H9 (cell line): ENCODE measurements at regions not wholly inside any gene's neighbourhood (a gene's known extent, or its start where the extent isn't known, plus 50 kb on each side); places are given as distances from the start of the nearest gene placed in this dataset.

Experiments
- DNase-seq: peaks from one replicate; pipeline ENCODE4 v3.0.0-alpha.2; 2017
- H2AFZ ChIP-seq: one replicate; pipeline ENCODE4 v1.6.1; 2013; ENCODE audit warnings: mild to moderate bottlenecking, low read length, control low read depth, moderate library complexity
- H2AK5ac ChIP-seq: 2 replicates; pipeline ENCODE4 v1.6.1; 2013; ENCODE audit warnings: low read length, control low read depth, mixed read lengths; ENCODE audit not compliant: insufficient read length
- H2BK120ac ChIP-seq: one replicate; pipeline ENCODE4 v1.6.1; 2013; ENCODE audit warnings: low read depth, mild to moderate bottlenecking, low read length, control low read depth, inconsistent platforms; ENCODE audit not compliant: poor library complexity, severe bottlenecking
- H2BK12ac ChIP-seq: 2 replicates; pipeline ENCODE4 v1.6.1; 2013; ENCODE audit warnings: low read length, control low read depth, mixed read lengths, low read depth; ENCODE audit not compliant: insufficient read length
- H2BK15ac ChIP-seq: 2 replicates; pipeline ENCODE4 v1.6.1; 2013; ENCODE audit warnings: low read depth, low read length, control low read depth
- H2BK20ac ChIP-seq: one replicate; pipeline ENCODE4 v1.6.1; 2013; ENCODE audit warnings: low read depth, mild to moderate bottlenecking, low read length, control low read depth, inconsistent platforms; ENCODE audit not compliant: poor library complexity, severe bottlenecking
- H2BK5ac ChIP-seq: 2 replicates; pipeline ENCODE4 v1.6.1; 2013; ENCODE audit warnings: low read length, control low read depth, mixed read lengths; ENCODE audit not compliant: insufficient read length
- H3K14ac ChIP-seq: 2 replicates; pipeline ENCODE4 v1.6.1; 2013; ENCODE audit warnings: low read length, control low read depth; ENCODE audit not compliant: insufficient read depth
- H3K18ac ChIP-seq: 2 replicates; pipeline ENCODE4 v1.6.1; 2013; ENCODE audit warnings: low read depth, mild to moderate bottlenecking, mixed read lengths, low read length, control low read depth; ENCODE audit not compliant: insufficient read length
- H3K23ac ChIP-seq: 2 replicates; pipeline ENCODE4 v1.6.1; 2013; ENCODE audit warnings: low read length, control low read depth, mixed read lengths, low read depth; ENCODE audit not compliant: insufficient read length
- H3K23me2 ChIP-seq: 2 replicates; pipeline ENCODE4 v1.6.1; 2013; ENCODE audit warnings: low read depth, mild to moderate bottlenecking, mixed read lengths, low read length, control low read depth; ENCODE audit not compliant: insufficient read length, poor library complexity, severe bottlenecking
- H3K27ac ChIP-seq: 2 replicates; pipeline ENCODE4 v1.5.1; 2013; ENCODE audit warnings: low read length, control low read depth, mixed read lengths, low read depth; ENCODE audit not compliant: insufficient read length
- H3K27me3 ChIP-seq: 2 replicates; pipeline ENCODE4 v1.6.1; 2013; ENCODE audit warnings: low read length, control low read depth, inconsistent platforms; ENCODE audit not compliant: insufficient read depth
- H3K4ac ChIP-seq: 2 replicates; pipeline ENCODE4 v1.6.1; 2013; ENCODE audit warnings: low read depth, mild to moderate bottlenecking, control low read depth, inconsistent platforms, low read length, moderate library complexity
- H3K4me1 ChIP-seq: 2 replicates; pipeline ENCODE4 v1.6.1; 2013; ENCODE audit warnings: low read length, control low read depth, inconsistent platforms; ENCODE audit not compliant: insufficient read depth
- H3K4me2 ChIP-seq: 2 replicates; pipeline ENCODE4 v1.6.1; 2013; ENCODE audit warnings: low read length, control low read depth, mixed read lengths; ENCODE audit not compliant: insufficient read length, insufficient read depth
- H3K56ac ChIP-seq: 2 replicates; pipeline ENCODE4 v1.6.1; 2013; ENCODE audit warnings: low read depth, mild to moderate bottlenecking, mixed read lengths, low read length, control low read depth; ENCODE audit not compliant: insufficient read length
- H3K79me1 ChIP-seq: 2 replicates; pipeline ENCODE4 v1.6.1; 2013; ENCODE audit warnings: low read depth, mild to moderate bottlenecking, moderate library complexity, low read length, control low read depth, inconsistent platforms; ENCODE audit not compliant: insufficient read depth, poor library complexity, severe bottlenecking
- H3K79me2 ChIP-seq: 2 replicates; pipeline ENCODE4 v1.6.1; 2013; ENCODE audit warnings: low read length, control low read depth, inconsistent platforms; ENCODE audit not compliant: insufficient read depth
- H3K9ac ChIP-seq: 2 replicates; pipeline ENCODE4 v1.6.1; 2013; ENCODE audit warnings: low read length, control low read depth, mixed read lengths; ENCODE audit not compliant: insufficient read length; ENCODE audit errors: extremely low read depth
- H3K9me3 ChIP-seq: one replicate; pipeline ENCODE4 v1.6.1; 2013; ENCODE audit warnings: low read depth, low read length, inconsistent platforms; ENCODE audit not compliant: control insufficient read depth
- H3T11ph ChIP-seq: one replicate; pipeline ENCODE4 v1.6.1; 2013; ENCODE audit warnings: mild to moderate bottlenecking, low read length, control low read depth, inconsistent platforms
- H4K20me1 ChIP-seq: one replicate; pipeline ENCODE4 v1.6.1; 2013; ENCODE audit not compliant: control insufficient read depth, insufficient read length, insufficient read depth
- H4K5ac ChIP-seq: 2 replicates; pipeline ENCODE4 v1.6.1; 2013; ENCODE audit warnings: low read depth, mild to moderate bottlenecking, mixed read lengths, low read length, control low read depth; ENCODE audit not compliant: insufficient read length
- H4K8ac ChIP-seq: replicated peaks from 2 replicates; pipeline ENCODE4 v1.6.1; 2013; ENCODE audit warnings: low read length, control low read depth, mixed read lengths, low read depth; ENCODE audit not compliant: insufficient read length
- H4K91ac ChIP-seq: 2 replicates; pipeline ENCODE4 v1.6.1; 2013; ENCODE audit warnings: low read depth, mild to moderate bottlenecking, moderate library complexity, mixed read lengths, low read length, control low read depth; ENCODE audit not compliant: insufficient read length
- H3K27ac Mint-ChIP-seq, 3 experiments: 2 replicates in 2 of 3; 3 replicates in 1 of 3; pipeline ENCODE4 v1.8.0; 2020 to 2021; ENCODE audit warnings: mixed read lengths in 3 of 3, mild to moderate bottlenecking in 1 of 3, moderate library complexity in 1 of 3
- H3K27me3 Mint-ChIP-seq: 2 replicates; pipeline ENCODE4 v1.8.0; 2021; ENCODE audit warnings: low read depth, mild to moderate bottlenecking, moderate library complexity, mixed read lengths
- H3K36me3 Mint-ChIP-seq, 3 experiments: 2 replicates in 2 of 3; 3 replicates in 1 of 3; pipeline ENCODE4 v1.8.0; 2020 to 2021; ENCODE audit warnings: low read depth in 3 of 3, mixed read lengths in 3 of 3; ENCODE audit not compliant: insufficient read depth in 1 of 3
- H3K4me1 Mint-ChIP-seq, 2 experiments: 2 replicates each; pipeline ENCODE4 v1.8.0; 2020; ENCODE audit warnings: mixed read lengths in 2 of 2
- H3K4me3 Mint-ChIP-seq, 2 experiments: 2 replicates in 1 of 2; 3 replicates in 1 of 2; pipeline ENCODE4 v1.8.0; 2020 to 2021; ENCODE audit warnings: mild to moderate bottlenecking in 2 of 2, mixed read lengths in 2 of 2, moderate library complexity in 1 of 2
- H3K9me3 Mint-ChIP-seq, 2 experiments: 2 replicates in 1 of 2; 3 replicates in 1 of 2; pipeline ENCODE4 v1.8.0; 2020; ENCODE audit warnings: mild to moderate bottlenecking in 2 of 2, mixed read lengths in 2 of 2, moderate library complexity in 1 of 2
- CTCF ChIP-seq: fragments of 200-600 bp; sonication (generic); conservative IDR thresholded peaks from 3 replicates; pipeline ENCODE4 v1.8.0; 2021; ENCODE audit warnings: antibody characterized with exemption, mild to moderate bottlenecking
- WGBS: extraction: QIAGEN DNeasy Blood & Tissue Kit; methylation state at CpG from one replicate; pipeline ENCODE4 v1.1.7; 2013; ENCODE audit warnings: missing lambda C conversion rate, low lambda C conversion rate, mixed read lengths; ENCODE audit not compliant: insufficient read length; ENCODE audit errors: extremely low coverage; 5-methylcytosine and 5-hydroxymethylcytosine counted together

GRCh38 chr17:72403713-72404209 is 282.9 kb downstream of the SOX9 start:
- peaks cover 19% of the 10 kb centered on the region; the same call in 1 of the 2 replicates for H3K27me3 ChIP-seq
- H3K14ac ChIP-seq, result no peak overlapping the region
- peaks cover 13 to 19% of the 10 kb centered on the region in 2 experiments for H3K4me1 Mint-ChIP-seq
- H2AFZ ChIP-seq, result no peak overlapping the region
- no CpG with 5 or more reads among the region's 7 CpGs for WGBS
- H2BK20ac ChIP-seq, result no peak overlapping the region
- no peak overlapping the region for H2BK5ac ChIP-seq
- H3K9ac ChIP-seq, result no peak overlapping the region
- no peaks in the 10 kb centered on the region; a peak in 1 of 7 replicates for H3K36me3 Mint-ChIP-seq
- H3K4me1 ChIP-seq, result peaks cover 3% of the 10 kb centered on the region; the same call in 1 of the 2 replicates
- no peak overlapping the region for H3K23ac ChIP-seq
- H4K20me1 ChIP-seq, result no peaks in the 10 kb centered on the region
- no peak overlapping the region for H3K56ac ChIP-seq
- no peak overlapping the region for H4K91ac ChIP-seq
- H3K9me3 ChIP-seq, result no peaks in the 10 kb centered on the region
- no peak overlapping the region for H3K4ac ChIP-seq
- H3K27me3 Mint-ChIP-seq, result peaks cover 50% of the 10 kb centered on the region
- no peak overlapping the region for H2BK15ac ChIP-seq
- no peaks in the 10 kb centered on the region for H3K79me2 ChIP-seq
- no peak overlapping the region for H4K8ac ChIP-seq
- no peak overlapping the region for H4K5ac ChIP-seq
- no peak overlapping the region for H3K18ac ChIP-seq
- no peak overlapping the region for H2BK12ac ChIP-seq
- no peak for DNase-seq
- no peaks in the 10 kb centered on the region for H3K23me2 ChIP-seq
- H3K79me1 ChIP-seq, result no peaks in the 10 kb centered on the region
- H3K9me3 Mint-ChIP-seq, result no peaks in the 10 kb centered on the region
- H3K27ac ChIP-seq, result no peak overlapping the region
- H3T11ph ChIP-seq, result no peak overlapping the region
- H3K27ac Mint-ChIP-seq, result no peak overlapping the region
- no peak overlapping the region for H2AK5ac ChIP-seq
- H2BK120ac ChIP-seq, result no peak overlapping the region
- no peak overlapping the region for H3K4me2 ChIP-seq
- TF ChIP-seq CTCF, result no peak
- no peak overlapping the region for H3K4me3 Mint-ChIP-seq
